Activated T-cell treated with anti-CD3 and anti-CD28 coated beads, Interleukin-2, amount 50 U/mL, for 24 hours (primary cell): ENCODE measurements at regions not wholly inside any gene's neighbourhood (a gene's known extent, or its start where the extent isn't known, plus 50 kb on each side); places are given as distances from the start of the nearest gene placed in this dataset.
"Not testable (repeated sequence)": the region's sequence is repeated elsewhere in the genome, so short reads cannot be mapped to it uniquely, and the experiment has no call there.

ENCODE experiments used
- DNase-seq: peaks from one replicate; pipeline ENCODE4 v3.0.0-alpha.2; 2020
- H3K27ac Mint-ChIP-seq: 2 replicates; pipeline ENCODE4 v1.8.0; 2020; ENCODE audit warnings: mild to moderate bottlenecking, mixed read lengths
- H3K27me3 Mint-ChIP-seq: 2 replicates; pipeline ENCODE4 v1.8.0; 2020; ENCODE audit warnings: mixed read lengths
- H3K36me3 Mint-ChIP-seq: 2 replicates; pipeline ENCODE4 v1.8.0; 2020; ENCODE audit warnings: low read depth, mixed read lengths
- H3K4me1 Mint-ChIP-seq: 2 replicates; pipeline ENCODE4 v1.8.0; 2020; ENCODE audit warnings: low read depth, mixed read lengths
- H3K4me3 Mint-ChIP-seq: 2 replicates; pipeline ENCODE4 v1.8.0; 2020; ENCODE audit warnings: mild to moderate bottlenecking, moderate library complexity, mixed read lengths
- H3K9me3 Mint-ChIP-seq: 2 replicates; pipeline ENCODE4 v1.8.0; 2020; ENCODE audit warnings: mixed read lengths

GRCh38 chr1:30169269-30169668, 554.1 kb downstream of the MATN1 start:
- DNase-seq, result no peak
- no peak overlapping the region for H3K4me3 Mint-ChIP-seq
- H3K4me1 Mint-ChIP-seq, result no peaks in the 10 kb centered on the region
- no peaks in the 10 kb centered on the region for H3K36me3 Mint-ChIP-seq
- no peaks in the 10 kb centered on the region for H3K9me3 Mint-ChIP-seq
- H3K27me3 Mint-ChIP-seq, result peaks cover 14% of the 10 kb centered on the region
- no peak overlapping the region for H3K27ac Mint-ChIP-seq

GRCh38 chr1:30166174-30166573, 557.2 kb downstream of the MATN1 start:
- no peaks in the 10 kb centered on the region for H3K36me3 Mint-ChIP-seq
- H3K9me3 Mint-ChIP-seq, result no peaks in the 10 kb centered on the region
- DNase-seq, result no peak
- no peaks in the 10 kb centered on the region for H3K4me1 Mint-ChIP-seq
- peaks cover 34% of the 10 kb centered on the region for H3K27me3 Mint-ChIP-seq
- no peak overlapping the region for H3K4me3 Mint-ChIP-seq
- no peak overlapping the region for H3K27ac Mint-ChIP-seq

GRCh38 chr1:30165116-30165515, 558.3 kb downstream of the MATN1 start:
- Mint-ChIP-seq H3K36me3 (no peaks in the 10 kb centered on the region), H3K9me3 (no peaks in the 10 kb centered on the region)

GRCh38 chr1:30164693-30165092, 558.7 kb downstream of the MATN1 start:
- H3K27me3 Mint-ChIP-seq, result peaks cover 41% of the 10 kb centered on the region
- H3K4me1 Mint-ChIP-seq, result no peaks in the 10 kb centered on the region
- H3K9me3 Mint-ChIP-seq, result no peaks in the 10 kb centered on the region
- no peak overlapping the region for H3K4me3 Mint-ChIP-seq
- H3K27ac Mint-ChIP-seq, result no peak overlapping the region
- no peak for DNase-seq
- no peaks in the 10 kb centered on the region for H3K36me3 Mint-ChIP-seq

More at GRCh38 chr1:30165116-30165515, 558.3 kb downstream of the MATN1 start:
- no peak for DNase-seq
- no peak overlapping the region for H3K27ac Mint-ChIP-seq
- H3K4me3 Mint-ChIP-seq, result no peak overlapping the region
- H3K4me1 Mint-ChIP-seq, result no peaks in the 10 kb centered on the region
- peaks cover 40% of the 10 kb centered on the region for H3K27me3 Mint-ChIP-seq

GRCh38 chr1:30162565-30162964, 560.8 kb downstream of the MATN1 start:
- no peak for DNase-seq
- H3K9me3 Mint-ChIP-seq, result no peaks in the 10 kb centered on the region
- peaks cover 54% of the 10 kb centered on the region for H3K27me3 Mint-ChIP-seq
- no peaks in the 10 kb centered on the region for H3K36me3 Mint-ChIP-seq
- H3K4me1 Mint-ChIP-seq, result no peaks in the 10 kb centered on the region
- H3K4me3 Mint-ChIP-seq, result no peak overlapping the region
- H3K27ac Mint-ChIP-seq, result no peak overlapping the region

- Mint-ChIP-seq H3K4me3 (no peak overlapping the region), H3K27me3 (peaks cover 60% of the 10 kb centered on the region), H3K27ac (no peak overlapping the region), H3K4me1 (no peaks in the 10 kb centered on the region), H3K9me3 (no peaks in the 10 kb centered on the region), H3K36me3 (no peaks in the 10 kb centered on the region)
- no peak for DNase-seq
Measured at GRCh38 chr1:30161953-30162352, 561.4 kb downstream of the MATN1 start.

- peaks cover 59% of the 10 kb centered on the region for H3K27me3 Mint-ChIP-seq
- H3K27ac Mint-ChIP-seq, result no peak overlapping the region
Measured at GRCh38 chr1:30160999-30161689, 562.2 kb downstream of the MATN1 start.

GRCh38 chr1:30159015-30159414, 564.4 kb downstream of the MATN1 start:
- Mint-ChIP-seq H3K4me3 (no peak overlapping the region), H3K27me3 (peaks cover 57% of the 10 kb centered on the region), H3K27ac (no peak overlapping the region), H3K36me3 (no peaks in the 10 kb centered on the region), H3K9me3 (no peaks in the 10 kb centered on the region), H3K4me1 (no peaks in the 10 kb centered on the region)
- DNase-seq, result no peak

More at GRCh38 chr1:30160999-30161689, 562.2 kb downstream of the MATN1 start:
- no peak overlapping the region for H3K4me3 Mint-ChIP-seq
- no peaks in the 10 kb centered on the region for H3K9me3 Mint-ChIP-seq
- no peaks in the 10 kb centered on the region for H3K4me1 Mint-ChIP-seq
- H3K36me3 Mint-ChIP-seq, result no peaks in the 10 kb centered on the region
- DNase-seq, result no peak

GRCh38 chr1:30155698-30156097, 567.7 kb downstream of the MATN1 start:
- not testable (repeated sequence) for DNase-seq, H3K4me3 Mint-ChIP-seq, H3K4me1 Mint-ChIP-seq, H3K36me3 Mint-ChIP-seq, H3K27ac Mint-ChIP-seq
- Mint-ChIP-seq H3K27me3 (peaks cover 40% of the 10 kb centered on the region), H3K9me3 (peaks cover 12% of the 10 kb centered on the region)

- H3K27me3 Mint-ChIP-seq, result peaks cover 36% of the 10 kb centered on the region
- H3K36me3 Mint-ChIP-seq, H3K27ac Mint-ChIP-seq, H3K4me3 Mint-ChIP-seq, DNase-seq, H3K4me1 Mint-ChIP-seq: not testable (repeated sequence)
- peaks cover 12% of the 10 kb centered on the region for H3K9me3 Mint-ChIP-seq
Measured at GRCh38 chr1:30155253-30155652, 568.1 kb downstream of the MATN1 start.

GRCh38 chr1:30153743-30154449, 569.5 kb downstream of the MATN1 start:
- Mint-ChIP-seq H3K36me3 (no peaks in the 10 kb centered on the region), H3K27me3 (peaks cover 29% of the 10 kb centered on the region), H3K4me1 (no peaks in the 10 kb centered on the region), H3K4me3 (no peak overlapping the region), H3K9me3 (peaks cover 12% of the 10 kb centered on the region), H3K27ac (no peak overlapping the region)
- no peak for DNase-seq

GRCh38 chr1:30151826-30152225, 571.6 kb downstream of the MATN1 start:
- no peak overlapping the region for H3K27ac Mint-ChIP-seq
- no peaks in the 10 kb centered on the region for H3K4me1 Mint-ChIP-seq
- peaks cover 16% of the 10 kb centered on the region for H3K27me3 Mint-ChIP-seq
- no peak for DNase-seq
- no peaks in the 10 kb centered on the region for H3K36me3 Mint-ChIP-seq
- H3K9me3 Mint-ChIP-seq, result peaks cover 12% of the 10 kb centered on the region
- H3K4me3 Mint-ChIP-seq, result no peak overlapping the region

GRCh38 chr1:30151119-30151518, 572.3 kb downstream of the MATN1 start:
- H3K36me3 Mint-ChIP-seq, result no peaks in the 10 kb centered on the region
- H3K9me3 Mint-ChIP-seq, result peaks cover 12% of the 10 kb centered on the region
- no peak overlapping the region for H3K27ac Mint-ChIP-seq
- H3K27me3 Mint-ChIP-seq, result peaks cover 12% of the 10 kb centered on the region
- H3K4me1 Mint-ChIP-seq, result no peaks in the 10 kb centered on the region
- H3K4me3 Mint-ChIP-seq, result no peak overlapping the region
- no peak for DNase-seq

- H3K4me1 Mint-ChIP-seq, result no peaks in the 10 kb centered on the region
- H3K27ac Mint-ChIP-seq, result no peak overlapping the region
- H3K36me3 Mint-ChIP-seq, result no peaks in the 10 kb centered on the region
- H3K9me3 Mint-ChIP-seq, result peaks cover 12% of the 10 kb centered on the region
- no peak overlapping the region for H3K4me3 Mint-ChIP-seq
- no peak for DNase-seq
- H3K27me3 Mint-ChIP-seq, result peaks cover 20% of the 10 kb centered on the region
Measured at GRCh38 chr1:30149226-30149625, 574.2 kb downstream of the MATN1 start.

GRCh38 chr1:30148676-30149075, 574.7 kb downstream of the MATN1 start:
- Mint-ChIP-seq H3K36me3 (no peaks in the 10 kb centered on the region), H3K27ac (no peak overlapping the region), H3K4me3 (no peak overlapping the region), H3K27me3 (peaks cover 25% of the 10 kb centered on the region), H3K9me3 (peaks cover 12% of the 10 kb centered on the region), H3K4me1 (no peaks in the 10 kb centered on the region)
- DNase-seq, result no peak
